H1 (cell line): ENCODE measurements at regions not wholly inside any gene's neighbourhood (a gene's known extent, or its start where the extent isn't known, plus 50 kb on each side); places are given as distances from the start of the nearest gene placed in this dataset.

Experiments used
- CTCF ChIA-PET: fragments of 300-600 bp; sonication (Branson Sonifier 250); formaldehyde crosslinking; loops from one replicate; lab custom pipeline; 2021; ENCODE audit not compliant: partially characterized antibody; lab: Charles Lee
- POLR2A ChIA-PET: fragments of 300-600 bp; sonication (Branson Sonifier 250); formaldehyde crosslinking; loops from one replicate; lab custom pipeline; 2021; ENCODE audit warnings: inconsistent platforms; ENCODE audit not compliant: partially characterized antibody; lab: Charles Lee
- DNase-seq, 2 experiments: peaks; one replicate each; pipeline versions ENCODE4 v3.0.0 to v3.0.0-alpha.2; 2010 to 2022; ENCODE audit warnings: low spot score in 2 of 2, low read depth in 1 of 2, mixed read lengths in 1 of 2
- FAIRE-seq: peaks from 2 replicates; lab custom pipeline; 2011; peaks lifted over from hg19 to GRCh38; lab: Jason Lieb, UNC
- H2AFZ ChIP-seq: 2 replicates; pipeline ENCODE4 v1.8.1; 2012; ENCODE audit warnings: low read length, inconsistent platforms
- H2AK5ac ChIP-seq: 2 replicates; pipeline ENCODE4 v1.6.1; 2013; ENCODE audit warnings: low read depth, low read length
- H2BK120ac ChIP-seq: replicated peaks from 2 replicates; pipeline ENCODE3; 2013; ENCODE audit warnings: low read depth, low read length, inconsistent platforms
- H2BK12ac ChIP-seq: 2 replicates; pipeline ENCODE4 v1.6.1; 2013; ENCODE audit warnings: low read depth, low read length
- H2BK15ac ChIP-seq: 2 replicates; pipeline ENCODE4 v1.6.1; 2013; ENCODE audit warnings: low read length
- H2BK20ac ChIP-seq: 2 replicates; pipeline ENCODE4 v1.6.1; 2013; ENCODE audit warnings: low read length
- H2BK5ac ChIP-seq: 2 replicates; pipeline ENCODE4 v1.6.1; 2013; ENCODE audit warnings: low read depth, low read length
- H3K14ac ChIP-seq: 2 replicates; pipeline ENCODE4 v1.6.1; 2013; ENCODE audit warnings: inconsistent platforms; ENCODE audit not compliant: insufficient read length
- H3K18ac ChIP-seq: 2 replicates; pipeline ENCODE4 v1.6.1; 2013; ENCODE audit warnings: low read length; ENCODE audit errors: extremely low read depth
- H3K23ac ChIP-seq: 2 replicates; pipeline ENCODE4 v1.6.1; 2013; ENCODE audit warnings: inconsistent platforms; ENCODE audit not compliant: insufficient read length
- H3K23me2 ChIP-seq: 2 replicates; pipeline ENCODE4 v1.6.1; 2013; ENCODE audit warnings: low read depth, low read length
- H3K27ac ChIP-seq: 2 replicates; pipeline ENCODE4 v1.6.1; 2011; ENCODE audit warnings: low read depth, low read length, inconsistent platforms
- H3K27me3 ChIP-seq, 4 experiments: replicated peaks in 1 of 4; 1 replicate in 1 of 4; 2 replicates in 3 of 4; pipeline versions ENCODE4 v1.6.1 to v1.8.1; 2011 to 2013; ENCODE audit warnings: low read length in 3 of 4, mild to moderate bottlenecking in 3 of 4, inconsistent platforms in 2 of 4, mixed read lengths in 2 of 4, moderate library complexity in 1 of 4; ENCODE audit not compliant: control insufficient read depth in 3 of 4, insufficient read depth in 3 of 4; ENCODE audit errors: extremely low read depth in 1 of 4
- H3K36me3 ChIP-seq, 4 experiments: 2 replicates each; pipeline versions ENCODE4 v1.6.1 to v1.8.1; 2011 to 2013; ENCODE audit warnings: mild to moderate bottlenecking in 4 of 4, low read length in 3 of 4, moderate library complexity in 2 of 4, control low read depth in 1 of 4, inconsistent platforms in 1 of 4; ENCODE audit not compliant: insufficient read depth in 4 of 4, control insufficient read depth in 2 of 4
- H3K4ac ChIP-seq: replicated peaks from 2 replicates; pipeline ENCODE3; 2013; ENCODE audit warnings: low read length, low read depth, mixed read lengths, inconsistent platforms; ENCODE audit not compliant: insufficient read length
- H3K4me1 ChIP-seq, 4 experiments: replicated peaks in 1 of 4; 1 replicate in 1 of 4; 2 replicates in 3 of 4; pipeline versions ENCODE4 v1.6.1 to v1.8.1; 2011 to 2013; ENCODE audit warnings: low read length in 3 of 4, inconsistent platforms in 2 of 4, mixed read lengths in 1 of 4; ENCODE audit not compliant: insufficient read depth in 4 of 4, control insufficient read depth in 3 of 4
- H3K4me2 ChIP-seq, 2 experiments: 2 replicates each; pipeline versions ENCODE4 v1.6.1 to v1.8.1; 2011 to 2013; ENCODE audit warnings: low read depth in 2 of 2, low read length in 2 of 2, control low read depth in 1 of 2, inconsistent platforms in 1 of 2, mild to moderate bottlenecking in 1 of 2; ENCODE audit not compliant: insufficient read depth in 1 of 2
- H3K4me3 ChIP-seq, 4 experiments: fragments of 200-600, 300-600 bp in 1 of 4; sonication (generic), shearing (Covaris generic), sonication (Bioruptor Twin) in 1 of 4; 2 replicates each; pipeline versions ENCODE4 v1.5.1 to v1.8.1; 2011 to 2016; ENCODE audit warnings: low read length in 4 of 4, low read depth in 3 of 4, control low read depth in 2 of 4, inconsistent platforms in 2 of 4, mild to moderate bottlenecking in 2 of 4, mixed read lengths in 1 of 4, moderate library complexity in 1 of 4; ENCODE audit not compliant: insufficient read depth in 2 of 4; ENCODE audit errors: extremely low read depth in 1 of 4
- H3K56ac ChIP-seq: replicated peaks from 2 replicates; pipeline ENCODE3; 2013; ENCODE audit warnings: low read depth, mild to moderate bottlenecking, mixed read lengths, low read length, inconsistent platforms; ENCODE audit not compliant: insufficient read length
- H3K79me1 ChIP-seq: 2 replicates; pipeline ENCODE4 v1.6.1; 2013; ENCODE audit warnings: low read depth, low read length, control low read depth
- H3K79me2 ChIP-seq, 2 experiments: 2 replicates each; pipeline versions ENCODE4 v1.6.1 to v1.8.1; 2012 to 2013; ENCODE audit warnings: low read length in 2 of 2, mild to moderate bottlenecking in 2 of 2, inconsistent platforms in 1 of 2; ENCODE audit not compliant: insufficient read depth in 2 of 2, control insufficient read depth in 1 of 2
- H3K9ac ChIP-seq, 4 experiments: replicated peaks in 1 of 4; 1 replicate in 1 of 4; 2 replicates in 3 of 4; pipeline versions ENCODE4 v1.6.1 to v1.8.1; 2011 to 2013; ENCODE audit warnings: low read depth in 3 of 4, low read length in 3 of 4, control low read depth in 2 of 4, mild to moderate bottlenecking in 2 of 4, moderate library complexity in 2 of 4, inconsistent platforms in 1 of 4; ENCODE audit errors: extremely low read depth in 1 of 4
- H3K9me3 ChIP-seq, 2 experiments: 2 replicates each; pipeline versions ENCODE4 v1.6.1 to v1.8.1; 2012 to 2013; ENCODE audit warnings: mild to moderate bottlenecking in 2 of 2, moderate library complexity in 2 of 2, control low read depth in 1 of 2, inconsistent platforms in 1 of 2, low read depth in 1 of 2, low read length in 1 of 2, mixed read lengths in 1 of 2; ENCODE audit not compliant: insufficient read depth in 2 of 2
- H4K20me1 ChIP-seq, 2 experiments: replicated peaks in 1 of 2; 2 replicates each; pipeline versions ENCODE3 to v1.8.1; 2011 to 2013; ENCODE audit warnings: inconsistent platforms in 2 of 2, low read length in 2 of 2, mild to moderate bottlenecking in 1 of 2; ENCODE audit not compliant: insufficient read depth in 2 of 2, control insufficient read depth in 1 of 2
- H4K5ac ChIP-seq: 2 replicates; pipeline ENCODE4 v1.6.1; 2013; ENCODE audit warnings: low read length, low read depth, mixed read lengths, inconsistent platforms; ENCODE audit not compliant: insufficient read length
- H4K8ac ChIP-seq: 2 replicates; pipeline ENCODE4 v1.8.0; 2013; ENCODE audit warnings: mild to moderate bottlenecking, moderate library complexity, low read length, inconsistent platforms; ENCODE audit not compliant: insufficient read depth; ENCODE audit errors: extremely low read depth
- H4K91ac ChIP-seq: replicated peaks from 2 replicates; pipeline ENCODE3; 2013; ENCODE audit warnings: low read length, mixed read lengths, inconsistent platforms; ENCODE audit not compliant: insufficient read length
- MAFK ChIP-seq: IDR thresholded peaks from 2 replicates; pipeline ENCODE4 v1.6.1; 2012; ENCODE audit warnings: low read depth, mild to moderate bottlenecking, improper control_type of control experiment, low read length
- SUZ12 ChIP-seq: fragments of 200-600 bp; sonication (generic); IDR thresholded peaks from 2 replicates; pipeline ENCODE4 v1.6.1; 2012; ENCODE audit warnings: mild to moderate bottlenecking, inconsistent platforms, low read length, moderate library complexity, mixed read lengths

GRCh38 chr6:78025502-78025901 is 372.7 kb downstream of the MEI4 start:
- Histone ChIP-seq H3K27me3 (no peaks in the 10 kb centered on the region), H3K4me2 (no peak overlapping the region), H3K23me2 (no peaks in the 10 kb centered on the region), H3K79me2 (no peaks in the 10 kb centered on the region), H3K36me3 (no peaks in the 10 kb centered on the region), H3K4me1 (no peaks in the 10 kb centered on the region), H3K9ac (no peak overlapping the region), H3K23ac (no peak overlapping the region), H4K5ac (no peak overlapping the region), H3K4ac (no peak overlapping the region), H3K4me3 (no peak overlapping the region), H3K79me1 (no peaks in the 10 kb centered on the region), H2BK20ac (no peak overlapping the region), H4K20me1 (no peaks in the 10 kb centered on the region), H2BK15ac (no peak overlapping the region), H2BK12ac (no peak overlapping the region), H4K91ac (no peak overlapping the region), H2BK120ac (no peak overlapping the region), H4K8ac (no peak overlapping the region), H2AFZ (no peak overlapping the region), H3K14ac (no peak overlapping the region), H3K27ac (no peak overlapping the region), H3K56ac (no peak overlapping the region), H2AK5ac (no peak overlapping the region), H3K18ac (no peak overlapping the region), H2BK5ac (no peak overlapping the region), H3K9me3 (no peaks in the 10 kb centered on the region)
- ChIA-PET CTCF (interaction anchor here (0.7 kb wide), 1 partner anchor 1381 kb away, joined by 3 read pairs; no protein-coding TSS in a partner anchor), POLR2A (no interaction called here)
- DNase-seq (no peak), FAIRE-seq (no peak)
- TF ChIP-seq SUZ12 (no peak), MAFK (0 out of 2 replicates have a peak, but pooled peaks have one; percentile 12)
